Activated naive CD4-positive, alpha-beta T cell treated with anti-CD3 and anti-CD28 coated beads, Interleukin-2, amount 50 U/mL, for 24 hours (primary cell): ENCODE measurements at regions not wholly inside any gene's neighbourhood (a gene's known extent, or its start where the extent isn't known, plus 50 kb on each side); places are given as distances from the start of the nearest gene placed in this dataset.

Experiments used
- H3K27ac Mint-ChIP-seq: one replicate; pipeline ENCODE4 v1.8.0; 2021; ENCODE audit warnings: mild to moderate bottlenecking, mixed read lengths
- H3K27me3 Mint-ChIP-seq: one replicate; pipeline ENCODE4 v1.8.0; 2021; ENCODE audit warnings: mixed read lengths
- H3K36me3 Mint-ChIP-seq: one replicate; pipeline ENCODE4 v1.8.0; 2021; ENCODE audit warnings: mixed read lengths
- H3K4me1 Mint-ChIP-seq: one replicate; pipeline ENCODE4 v1.8.0; 2021; ENCODE audit warnings: mixed read lengths
- H3K4me3 Mint-ChIP-seq: one replicate; pipeline ENCODE4 v1.8.0; 2021; ENCODE audit warnings: mild to moderate bottlenecking, mixed read lengths
- H3K9me3 Mint-ChIP-seq: one replicate; pipeline ENCODE4 v1.8.0; 2021; ENCODE audit warnings: mixed read lengths

GRCh38 chr1:60227601-60228000 lies 154.0 kb upstream of the C1orf87 start:
- Mint-ChIP-seq H3K36me3 (no peaks in the 10 kb centered on the region), H3K4me3 (no peak overlapping the region), H3K27me3 (no peaks in the 10 kb centered on the region), H3K4me1 (no peaks in the 10 kb centered on the region), H3K27ac (no peak overlapping the region), H3K9me3 (no peaks in the 10 kb centered on the region)

DNA sequence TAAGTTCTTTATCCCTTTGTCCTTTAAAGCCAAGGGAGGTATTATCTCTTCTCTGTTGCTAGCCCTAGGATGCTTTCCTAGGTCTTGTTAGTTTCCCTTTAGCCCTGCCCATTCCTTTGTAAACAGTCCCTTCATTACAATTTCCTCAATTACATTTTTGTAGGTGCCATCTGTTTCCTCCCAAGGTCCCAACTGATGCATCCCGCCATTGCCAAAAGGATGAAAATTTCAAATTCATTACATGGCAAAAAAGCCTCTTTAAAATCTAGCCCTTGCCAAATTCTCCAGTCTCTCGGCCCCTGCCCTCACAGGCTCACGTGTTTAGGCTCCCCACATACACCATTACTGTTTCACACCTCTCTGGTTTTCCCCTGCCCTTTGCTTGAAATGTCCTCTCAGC lies 151.9 kb upstream of the C1orf87 start:
- no peak overlapping the region for H3K4me3 Mint-ChIP-seq
- no peaks in the 10 kb centered on the region for H3K9me3 Mint-ChIP-seq
- no peaks in the 10 kb centered on the region for H3K36me3 Mint-ChIP-seq
- H3K4me1 Mint-ChIP-seq, result no peaks in the 10 kb centered on the region
- H3K27ac Mint-ChIP-seq, result no peak overlapping the region
- no peaks in the 10 kb centered on the region for H3K27me3 Mint-ChIP-seq

DNA sequence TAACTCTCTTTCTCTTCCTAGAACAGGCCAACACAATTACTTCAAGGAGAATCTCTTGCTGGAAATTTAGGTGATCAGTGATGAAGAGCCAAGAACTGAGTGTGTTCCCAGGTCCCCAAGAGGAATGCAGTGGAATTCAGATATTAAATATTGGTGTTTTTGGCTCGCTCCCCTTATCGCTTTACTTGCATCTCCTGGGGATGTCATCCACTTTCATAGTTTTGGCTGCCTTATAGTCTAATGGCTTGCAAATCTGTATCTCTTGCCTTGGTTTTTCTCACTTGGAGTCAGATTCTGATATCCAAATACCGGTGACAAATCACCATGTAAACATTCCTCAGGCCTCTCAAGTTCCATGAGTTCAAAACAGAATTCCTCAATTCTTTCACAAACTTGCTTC lies 151.0 kb upstream of the C1orf87 start:
- Mint-ChIP-seq H3K27me3 (no peaks in the 10 kb centered on the region), H3K4me3 (no peak overlapping the region), H3K9me3 (no peaks in the 10 kb centered on the region), H3K4me1 (no peaks in the 10 kb centered on the region), H3K36me3 (no peaks in the 10 kb centered on the region), H3K27ac (no peak overlapping the region)

- Mint-ChIP-seq H3K9me3 (no peaks in the 10 kb centered on the region), H3K27ac (no peak overlapping the region), H3K4me3 (no peak overlapping the region), H3K36me3 (no peaks in the 10 kb centered on the region), H3K4me1 (no peaks in the 10 kb centered on the region), H3K27me3 (no peaks in the 10 kb centered on the region)
Measured at GRCh38 chr1:60223158-60223557, 149.6 kb upstream of the C1orf87 start.

DNA sequence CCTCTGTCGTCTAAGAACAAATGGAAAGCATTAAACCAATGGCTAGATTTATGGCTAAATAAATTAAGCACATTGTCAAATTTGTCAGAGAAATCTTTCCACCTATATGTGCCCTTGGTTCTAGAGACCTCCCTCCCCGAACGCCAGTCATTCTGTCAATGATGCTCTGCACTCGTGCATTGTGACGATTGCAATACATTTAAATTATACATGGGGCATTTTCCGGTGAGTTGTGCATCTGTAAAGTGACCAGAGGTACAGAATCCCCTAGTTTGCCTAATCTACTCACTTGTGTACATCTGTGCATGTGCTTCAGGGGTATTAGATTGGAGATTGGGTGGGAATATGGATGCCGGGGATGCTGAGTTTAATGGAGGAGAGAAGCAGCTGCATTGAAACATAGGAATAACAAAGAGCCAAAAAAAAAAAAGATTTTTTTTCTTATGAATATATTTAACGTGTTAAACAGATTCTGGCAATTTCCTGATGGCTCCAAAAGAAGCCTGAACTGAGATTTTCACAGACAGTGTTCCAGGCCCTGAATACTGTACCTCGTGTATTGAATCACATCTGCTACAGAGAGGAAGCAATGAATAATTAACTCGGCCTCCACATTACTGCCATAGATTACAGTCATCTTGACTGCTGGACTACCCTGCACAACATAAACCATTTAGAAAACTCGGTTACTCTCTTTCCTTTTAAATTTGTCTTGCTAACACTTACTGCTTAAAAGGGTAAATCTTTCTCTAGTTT lies 149.0 kb upstream of the C1orf87 start:
- no peaks in the 10 kb centered on the region for H3K27me3 Mint-ChIP-seq
- H3K9me3 Mint-ChIP-seq, result no peaks in the 10 kb centered on the region
- H3K4me1 Mint-ChIP-seq, result no peaks in the 10 kb centered on the region
- no peak overlapping the region for H3K4me3 Mint-ChIP-seq
- H3K27ac Mint-ChIP-seq, result no peak overlapping the region
- no peaks in the 10 kb centered on the region for H3K36me3 Mint-ChIP-seq

DNA sequence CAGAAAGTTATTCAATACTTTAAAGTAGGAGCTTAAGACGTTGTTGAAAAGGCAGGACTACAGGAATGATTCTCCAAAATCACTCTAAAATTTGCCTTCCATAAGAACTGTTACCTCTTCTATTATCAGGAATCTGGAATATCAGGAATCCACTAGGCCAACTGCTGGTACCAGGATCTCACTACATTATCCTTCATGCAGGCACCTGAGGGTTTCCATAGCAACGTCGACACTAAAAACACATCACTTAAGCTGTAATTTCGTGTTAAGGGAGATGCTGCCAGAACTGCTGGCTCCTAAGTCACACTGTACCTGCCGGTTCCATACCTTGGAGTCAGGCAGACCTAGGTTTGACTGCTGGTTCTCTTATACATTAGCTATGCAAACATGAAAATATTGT lies 139.7 kb upstream of the C1orf87 start:
- H3K36me3 Mint-ChIP-seq, result no peaks in the 10 kb centered on the region
- no peak overlapping the region for H3K27ac Mint-ChIP-seq
- no peaks in the 10 kb centered on the region for H3K27me3 Mint-ChIP-seq
- no peak overlapping the region for H3K4me3 Mint-ChIP-seq
- H3K9me3 Mint-ChIP-seq, result peaks cover 6% of the 10 kb centered on the region
- H3K4me1 Mint-ChIP-seq, result no peaks in the 10 kb centered on the region

DNA sequence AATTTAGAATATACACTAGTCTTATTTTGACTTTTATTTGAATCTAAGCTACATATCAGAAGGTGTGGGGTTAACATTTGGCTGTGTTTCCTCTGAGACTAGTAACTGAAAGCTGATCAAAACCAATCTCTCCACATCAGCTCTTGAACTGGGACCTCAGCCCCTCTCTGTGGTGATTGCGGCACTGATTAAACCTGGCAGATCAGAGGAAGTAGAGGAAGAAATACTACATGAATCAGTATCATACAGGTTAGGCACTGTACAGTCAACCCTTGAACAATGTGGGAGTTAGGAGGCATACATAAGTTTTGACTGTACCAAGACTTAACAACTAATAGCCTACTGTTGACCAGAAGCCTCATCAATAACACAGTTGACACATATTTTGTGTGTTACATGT lies 122.5 kb upstream of the C1orf87 start:
- H3K4me3 Mint-ChIP-seq, result no peak overlapping the region
- H3K9me3 Mint-ChIP-seq, result no peaks in the 10 kb centered on the region
- peaks cover 3% of the 10 kb centered on the region for H3K27me3 Mint-ChIP-seq
- no peaks in the 10 kb centered on the region for H3K4me1 Mint-ChIP-seq
- H3K27ac Mint-ChIP-seq, result no peak overlapping the region
- H3K36me3 Mint-ChIP-seq, result no peaks in the 10 kb centered on the region

DNA sequence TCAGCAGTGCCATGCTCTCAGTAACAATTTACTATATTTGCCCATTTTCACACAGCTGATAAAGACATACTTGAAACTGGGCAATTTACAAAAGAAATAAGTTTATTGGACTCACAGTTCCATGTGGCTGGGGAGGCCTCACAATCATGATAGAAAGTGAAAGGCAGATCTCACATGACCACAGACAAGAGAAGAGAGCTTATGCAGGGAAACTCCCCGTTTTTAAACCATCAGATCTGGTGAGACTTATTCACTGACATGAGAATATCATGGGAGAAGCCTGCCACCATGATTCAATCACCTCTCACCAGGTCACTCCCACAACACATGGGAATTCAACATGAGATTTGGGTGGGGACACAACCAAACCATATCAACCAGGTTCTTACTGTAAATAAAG lies 112.1 kb upstream of the C1orf87 start:
- Mint-ChIP-seq H3K9me3 (peaks cover 5% of the 10 kb centered on the region), H3K27ac (no peak overlapping the region), H3K36me3 (peaks cover 1% of the 10 kb centered on the region), H3K4me3 (no peak overlapping the region), H3K27me3 (peaks cover 1% of the 10 kb centered on the region), H3K4me1 (no peaks in the 10 kb centered on the region)

DNA sequence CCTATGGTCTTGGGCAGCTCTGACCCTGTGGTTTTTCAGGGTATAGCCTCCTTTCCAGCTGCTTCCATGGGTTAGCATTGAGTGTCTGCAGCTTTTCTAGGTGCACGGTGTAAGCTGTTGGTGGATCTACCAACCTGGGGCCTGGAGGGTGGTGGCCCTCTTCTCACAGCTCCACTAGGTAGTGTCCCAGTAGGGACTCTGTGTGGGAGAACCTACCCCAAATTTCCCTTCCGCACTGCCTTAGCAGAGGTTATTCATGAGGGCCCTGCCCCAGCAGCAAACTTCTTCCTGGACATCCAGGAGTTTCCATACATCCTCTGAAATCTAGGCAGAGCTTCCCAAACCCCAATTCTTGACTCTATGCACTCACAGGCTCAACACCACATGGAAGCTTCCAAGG lies 111.0 kb upstream of the C1orf87 start:
- Mint-ChIP-seq H3K27ac (no peak overlapping the region), H3K27me3 (peaks cover 1% of the 10 kb centered on the region), H3K36me3 (peaks cover 1% of the 10 kb centered on the region), H3K4me1 (no peaks in the 10 kb centered on the region), H3K9me3 (peaks cover 5% of the 10 kb centered on the region), H3K4me3 (no peak overlapping the region)

- peaks cover 3% of the 10 kb centered on the region for H3K9me3 Mint-ChIP-seq
- no peak overlapping the region for H3K4me3 Mint-ChIP-seq
- H3K4me1 Mint-ChIP-seq, result no peaks in the 10 kb centered on the region
- no peaks in the 10 kb centered on the region for H3K27me3 Mint-ChIP-seq
- H3K36me3 Mint-ChIP-seq, result no peaks in the 10 kb centered on the region
- no peak overlapping the region for H3K27ac Mint-ChIP-seq
Measured at GRCh38 chr1:60173729-60174505, 100.3 kb upstream of the C1orf87 start.

DNA sequence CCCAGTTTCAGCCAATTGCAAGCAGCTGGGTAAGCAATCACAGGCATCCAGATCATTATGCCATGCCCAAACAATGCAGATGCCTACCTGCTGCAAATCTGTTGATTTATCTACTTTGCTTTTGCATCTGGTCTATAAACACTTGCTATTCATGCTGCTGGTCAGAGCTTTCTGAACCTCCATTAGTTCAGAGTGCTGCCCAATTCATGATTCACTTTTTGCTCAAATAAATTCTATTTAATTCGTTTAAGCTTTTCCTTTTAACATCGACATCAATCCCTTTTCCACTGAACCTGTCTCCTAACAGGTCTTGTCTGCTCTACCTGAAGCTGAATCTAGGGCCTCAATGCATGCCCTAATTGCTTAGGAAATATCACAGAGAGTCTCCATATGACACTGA lies 99.4 kb upstream of the C1orf87 start:
- no peak overlapping the region for H3K4me3 Mint-ChIP-seq
- H3K4me1 Mint-ChIP-seq, result no peaks in the 10 kb centered on the region
- no peaks in the 10 kb centered on the region for H3K36me3 Mint-ChIP-seq
- H3K27ac Mint-ChIP-seq, result no peak overlapping the region
- peaks cover 3% of the 10 kb centered on the region for H3K9me3 Mint-ChIP-seq
- H3K27me3 Mint-ChIP-seq, result no peaks in the 10 kb centered on the region

DNA sequence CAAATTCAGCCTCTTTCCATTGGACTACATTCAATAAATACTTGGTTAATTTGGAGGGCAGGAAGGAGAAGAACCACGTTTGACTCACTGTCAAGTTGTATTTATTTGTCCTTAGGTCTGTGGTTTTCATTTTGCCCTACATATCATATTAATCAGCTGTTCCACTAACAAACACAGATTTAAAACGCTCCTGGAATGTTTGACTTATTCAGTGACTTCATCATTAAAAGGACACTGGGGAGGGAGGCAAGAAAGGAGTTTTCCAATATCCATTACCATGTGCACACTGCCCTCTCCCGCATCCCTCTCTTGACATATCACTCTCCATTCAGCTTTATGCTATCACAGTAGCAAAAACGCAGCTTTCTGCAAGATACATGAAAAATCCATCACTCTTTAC lies 98.2 kb upstream of the C1orf87 start:
- Mint-ChIP-seq H3K9me3 (peaks cover 3% of the 10 kb centered on the region), H3K27me3 (no peaks in the 10 kb centered on the region), H3K36me3 (no peaks in the 10 kb centered on the region), H3K4me1 (no peaks in the 10 kb centered on the region), H3K27ac (no peak overlapping the region), H3K4me3 (no peak overlapping the region)

GRCh38 chr1:60170709-60171108 lies 97.1 kb upstream of the C1orf87 start:
- H3K4me1 Mint-ChIP-seq, result no peaks in the 10 kb centered on the region
- H3K27ac Mint-ChIP-seq, result no peak overlapping the region
- no peaks in the 10 kb centered on the region for H3K36me3 Mint-ChIP-seq
- H3K4me3 Mint-ChIP-seq, result no peak overlapping the region
- H3K9me3 Mint-ChIP-seq, result peaks cover 3% of the 10 kb centered on the region
- H3K27me3 Mint-ChIP-seq, result peaks cover under 1% of the 10 kb centered on the region

DNA sequence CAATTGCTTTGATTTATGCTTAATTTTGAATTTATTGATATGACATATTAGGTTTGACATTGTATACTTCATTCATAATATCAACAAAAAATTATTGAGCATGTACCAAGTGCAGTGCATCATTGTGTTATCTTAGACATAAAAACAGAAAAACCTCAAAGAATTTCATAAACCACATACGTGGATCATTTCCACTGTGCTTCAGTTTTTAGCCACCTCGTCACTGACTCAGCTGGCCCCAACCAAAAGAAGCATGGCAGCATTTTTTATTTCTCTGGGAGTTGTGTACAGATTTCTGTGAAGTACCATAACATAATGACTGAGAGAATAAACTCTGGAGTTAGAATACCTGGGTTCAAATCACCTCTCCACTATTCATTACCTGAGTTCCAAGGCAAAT lies 95.6 kb upstream of the C1orf87 start:
- peaks cover 3% of the 10 kb centered on the region for H3K9me3 Mint-ChIP-seq
- H3K27me3 Mint-ChIP-seq, result peaks cover 1% of the 10 kb centered on the region
- H3K27ac Mint-ChIP-seq, result no peak overlapping the region
- no peak overlapping the region for H3K4me3 Mint-ChIP-seq
- no peaks in the 10 kb centered on the region for H3K36me3 Mint-ChIP-seq
- H3K4me1 Mint-ChIP-seq, result no peaks in the 10 kb centered on the region

DNA sequence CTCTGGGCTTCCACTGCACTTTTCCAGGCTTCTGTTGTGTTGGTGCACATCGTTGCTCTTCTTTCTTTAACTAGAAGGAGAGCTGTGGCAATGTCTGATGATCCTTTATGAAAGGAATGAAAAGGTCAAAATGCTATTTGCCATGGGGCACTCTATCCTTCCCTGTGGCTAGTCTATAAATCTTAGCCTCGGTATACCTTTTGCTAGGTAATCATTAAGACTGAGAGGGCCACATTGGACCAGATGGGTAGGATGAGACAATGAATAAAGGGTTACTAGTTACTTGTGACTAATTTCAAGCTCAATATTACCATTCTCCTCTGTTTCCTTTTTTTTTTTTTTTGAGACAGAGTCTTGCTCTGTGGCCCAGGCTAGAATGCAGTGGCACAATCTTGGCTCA lies 89.4 kb upstream of the C1orf87 start:
- Mint-ChIP-seq H3K4me3 (no peak overlapping the region), H3K27ac (no peak overlapping the region), H3K9me3 (no peaks in the 10 kb centered on the region), H3K27me3 (peaks cover 1% of the 10 kb centered on the region), H3K36me3 (no peaks in the 10 kb centered on the region), H3K4me1 (no peaks in the 10 kb centered on the region)

DNA sequence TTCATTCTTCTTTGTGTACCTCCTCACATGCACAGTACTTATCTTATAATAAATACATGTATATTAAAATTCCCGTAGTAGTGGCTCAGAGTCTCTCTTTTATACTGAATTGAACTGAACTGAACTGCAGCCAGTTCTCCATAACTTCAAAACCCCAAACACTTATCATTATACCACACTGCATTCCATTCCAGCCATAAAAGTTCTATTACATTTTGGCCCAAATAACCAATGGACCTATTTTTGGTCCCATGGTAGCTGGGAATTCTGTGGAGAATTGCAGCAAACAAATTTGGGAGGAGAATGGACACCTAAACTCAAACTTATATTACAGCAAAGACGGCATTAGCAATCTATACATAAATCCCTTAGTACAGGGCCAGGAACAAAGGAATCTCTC lies 86.6 kb upstream of the C1orf87 start:
- no peak overlapping the region for H3K27ac Mint-ChIP-seq
- H3K27me3 Mint-ChIP-seq, result peaks cover 3% of the 10 kb centered on the region
- no peak overlapping the region for H3K4me3 Mint-ChIP-seq
- H3K4me1 Mint-ChIP-seq, result no peaks in the 10 kb centered on the region
- H3K36me3 Mint-ChIP-seq, result no peaks in the 10 kb centered on the region
- H3K9me3 Mint-ChIP-seq, result no peaks in the 10 kb centered on the region
